NCI-H748 treated with DMSO at 0.1 percent for 48 hours (cell line): ENCODE measurements at regions not wholly inside any gene's neighbourhood (a gene's known extent, or its start where the extent isn't known, plus 50 kb on each side); places are given as distances from the start of the nearest gene placed in this dataset.

Experiments
- DNase-seq: peaks from one replicate; lab custom pipeline; 2025; lab: John Stamatoyannopoulos, UW

DNA sequence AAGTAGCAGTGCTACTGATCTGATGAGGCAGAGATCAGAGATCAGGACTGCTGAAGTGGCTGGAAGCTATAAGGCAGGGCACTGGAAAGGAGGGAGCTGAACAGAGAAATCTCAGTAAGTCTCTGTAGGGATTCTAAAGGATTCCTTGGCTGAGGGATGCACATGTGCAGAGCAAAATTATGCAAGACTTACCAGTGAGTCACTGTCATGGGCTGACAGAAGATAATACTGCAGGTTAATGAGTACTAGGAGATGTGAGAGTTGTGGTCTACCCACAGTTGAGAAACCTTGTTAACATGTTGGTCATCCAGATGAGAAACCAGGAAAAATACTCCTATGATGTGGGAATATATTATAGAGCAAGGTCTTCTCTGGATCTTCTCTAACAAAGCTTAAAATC, 378.1 kb downstream of the HAPSTR1 start:
- DNase-seq = no peak

- no peak for DNase-seq
Measured at GRCh38 chr16:9476744-9477143, 385.3 kb downstream of the HAPSTR1 start.

DNA sequence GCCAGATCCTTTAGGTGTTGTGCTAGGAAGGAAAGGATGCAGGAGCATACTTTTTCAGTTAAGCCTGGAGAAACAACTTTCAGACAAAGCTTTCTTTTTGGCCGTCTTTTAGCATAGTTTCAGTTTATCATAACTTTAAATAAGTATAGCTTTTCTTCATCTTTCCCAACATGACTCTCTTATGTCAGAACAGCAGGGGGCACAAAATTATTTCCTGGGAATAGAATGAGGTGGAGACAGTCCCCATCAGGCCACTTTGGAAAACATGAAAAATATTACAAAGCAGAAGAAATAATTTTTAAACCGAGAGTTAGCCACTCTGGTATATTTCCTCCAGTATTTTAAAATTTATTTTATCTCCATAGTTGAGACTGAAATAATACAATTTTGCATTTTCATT, 387.6 kb downstream of the HAPSTR1 start:
- no peak for DNase-seq

DNA sequence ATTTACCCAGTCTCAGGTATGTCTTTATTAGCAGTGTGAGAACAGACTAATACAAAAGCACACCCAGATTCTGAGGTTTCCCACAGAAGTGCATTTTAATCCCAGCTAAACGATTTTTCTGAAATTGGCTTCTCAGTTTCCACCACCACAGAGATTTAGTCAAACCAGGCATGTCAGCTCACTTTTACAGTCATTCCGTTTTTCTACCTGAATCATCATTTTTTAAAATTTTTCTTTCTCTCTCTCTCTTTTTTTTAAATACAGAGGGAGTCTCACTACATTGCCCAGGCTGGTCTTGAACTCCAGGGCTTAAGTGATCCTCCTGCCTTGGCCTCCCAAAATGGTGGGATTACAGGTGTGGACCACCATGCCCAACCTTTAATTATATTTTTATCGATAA, 389.1 kb downstream of the HAPSTR1 start:
- no peak for DNase-seq

DNA sequence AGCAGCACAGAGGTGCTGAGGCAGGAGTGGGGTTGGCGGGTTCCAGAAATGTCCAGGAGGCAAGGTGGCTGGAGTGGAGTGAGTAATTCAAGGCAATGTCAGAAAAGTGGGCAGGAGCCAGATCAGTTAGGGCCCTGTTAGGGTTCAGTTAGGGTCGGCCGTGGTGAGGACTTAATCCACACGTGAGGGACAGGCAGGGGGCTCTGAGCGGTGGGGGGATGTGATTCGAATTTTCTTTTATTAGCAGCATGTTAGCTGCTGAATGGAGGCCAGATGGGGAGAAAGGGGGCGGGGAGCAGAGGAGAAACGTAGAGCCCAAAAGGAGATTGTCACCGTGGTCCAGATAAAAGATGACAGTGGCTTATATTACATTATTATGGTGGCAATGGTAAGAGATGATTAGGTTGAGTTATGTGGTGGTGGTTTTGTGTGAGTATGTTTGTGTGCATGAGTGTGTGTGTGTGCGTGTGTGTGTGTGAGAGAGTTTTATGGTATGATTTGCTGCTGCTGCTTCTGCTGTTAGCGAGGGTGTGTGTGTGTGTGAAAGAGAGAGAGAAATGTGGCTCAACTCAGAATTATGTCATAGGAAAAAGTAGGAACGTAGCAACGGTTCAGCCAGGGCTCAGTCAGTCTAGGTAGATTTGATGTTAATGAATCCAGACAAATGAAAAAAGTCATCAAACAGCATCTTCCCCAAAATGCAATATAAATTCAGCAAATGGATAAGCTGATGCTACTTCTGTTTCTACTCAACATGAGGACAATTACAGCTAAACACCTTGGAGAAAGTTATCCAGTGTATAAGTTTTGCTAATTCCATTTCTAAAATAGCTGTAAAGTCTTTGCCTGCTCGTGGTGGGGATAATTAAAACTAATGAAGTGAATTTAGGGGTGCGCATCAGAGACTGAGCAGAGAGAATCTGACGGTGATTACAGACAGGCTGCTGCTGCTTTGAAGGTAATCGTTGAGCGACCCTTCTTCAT, 390.6 kb downstream of the HAPSTR1 start:
- DNase-seq = no peak

DNA sequence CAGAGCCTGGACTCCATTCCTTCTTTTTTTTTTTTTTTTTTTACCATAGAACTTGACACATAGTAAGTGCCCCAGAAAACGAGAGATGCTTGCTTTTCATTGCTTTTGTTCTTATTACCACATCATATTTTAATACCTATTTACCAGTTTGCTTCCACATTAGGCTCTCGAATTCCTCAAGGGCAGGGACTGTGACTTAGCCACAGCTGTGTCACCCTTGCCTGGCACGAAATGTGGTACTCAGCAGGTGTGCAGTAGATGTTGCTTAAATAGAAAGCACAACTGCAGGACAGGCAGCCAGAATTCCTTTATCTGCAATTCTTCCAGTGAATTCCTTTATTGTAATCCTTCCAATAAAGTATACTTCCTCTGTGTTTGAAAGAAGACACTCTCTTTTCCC, 393.0 kb downstream of the HAPSTR1 start:
- no peak for DNase-seq

- no peak for DNase-seq
Measured at GRCh38 chr16:9484881-9485280, 393.4 kb downstream of the HAPSTR1 start.

DNA sequence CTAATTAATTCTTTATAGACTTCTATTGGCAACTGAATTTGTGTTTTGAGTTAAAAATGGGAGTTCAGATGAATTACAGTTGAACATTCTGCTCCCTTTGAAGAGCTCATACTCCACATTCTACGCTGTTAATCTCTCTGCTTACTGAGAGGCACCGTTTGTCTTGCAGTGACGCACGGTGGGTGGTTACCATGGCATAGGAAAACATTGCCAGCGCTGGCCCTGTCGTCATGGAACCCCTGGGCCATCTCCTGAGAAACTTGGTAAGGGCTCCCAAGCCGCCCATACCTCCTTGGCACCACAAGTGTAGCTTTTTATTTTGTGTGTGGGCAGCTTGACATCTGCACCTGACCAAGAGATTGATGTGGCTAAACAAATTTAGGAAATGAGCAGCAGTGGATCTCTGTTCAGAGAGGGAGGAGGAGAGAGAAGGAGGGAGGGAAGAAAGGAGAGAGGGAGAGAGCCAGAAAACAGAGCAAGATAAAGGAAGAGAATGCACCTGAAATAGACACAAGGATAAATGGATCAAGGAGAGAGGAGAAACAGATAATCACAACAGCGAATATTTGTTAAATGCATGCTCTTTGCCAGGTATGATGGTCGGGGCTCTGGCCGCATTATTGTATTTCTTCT, 398.5 kb downstream of the HAPSTR1 start:
- no peak for DNase-seq

DNA sequence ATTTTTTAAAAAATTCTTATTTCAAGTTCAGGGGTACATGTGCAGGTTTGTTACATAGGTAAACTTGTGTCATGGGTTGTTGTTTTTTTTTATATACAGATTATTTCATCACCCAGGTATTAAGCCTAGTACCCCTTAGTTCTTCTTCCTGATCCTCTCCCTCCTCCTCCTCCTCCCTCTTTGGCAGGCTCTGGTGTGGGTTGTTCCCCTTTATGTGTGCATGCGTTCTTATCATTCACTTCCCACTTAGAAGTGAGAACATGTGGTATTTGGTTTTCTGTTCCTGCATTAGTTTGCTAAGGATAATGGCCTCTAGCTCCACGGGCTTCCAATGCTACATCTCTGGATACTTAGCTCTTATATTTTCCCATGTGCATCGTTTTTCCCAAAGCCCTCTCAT, 404.4 kb downstream of the HAPSTR1 start:
- no peak for DNase-seq

DNA sequence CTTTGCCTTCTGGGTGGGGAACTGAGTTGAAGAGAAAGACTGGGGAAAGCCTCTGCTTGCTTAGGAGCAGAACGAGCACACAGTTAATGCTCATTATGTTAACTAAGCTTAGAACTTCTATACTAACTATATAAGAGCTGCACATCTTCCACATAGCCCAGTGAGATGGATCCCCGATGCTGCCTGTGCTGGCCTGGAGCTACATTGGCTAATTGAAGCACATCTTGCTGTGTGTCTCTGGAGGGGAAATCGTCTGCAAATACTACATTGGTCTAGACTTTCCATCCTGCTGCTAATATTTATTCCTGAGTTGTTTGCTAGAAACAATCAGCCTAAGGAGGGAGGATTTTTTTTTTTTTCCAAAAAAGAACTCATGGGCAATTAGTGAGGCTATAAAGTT, 406.3 kb downstream of the HAPSTR1 start:
- DNase-seq = no peak

DNA sequence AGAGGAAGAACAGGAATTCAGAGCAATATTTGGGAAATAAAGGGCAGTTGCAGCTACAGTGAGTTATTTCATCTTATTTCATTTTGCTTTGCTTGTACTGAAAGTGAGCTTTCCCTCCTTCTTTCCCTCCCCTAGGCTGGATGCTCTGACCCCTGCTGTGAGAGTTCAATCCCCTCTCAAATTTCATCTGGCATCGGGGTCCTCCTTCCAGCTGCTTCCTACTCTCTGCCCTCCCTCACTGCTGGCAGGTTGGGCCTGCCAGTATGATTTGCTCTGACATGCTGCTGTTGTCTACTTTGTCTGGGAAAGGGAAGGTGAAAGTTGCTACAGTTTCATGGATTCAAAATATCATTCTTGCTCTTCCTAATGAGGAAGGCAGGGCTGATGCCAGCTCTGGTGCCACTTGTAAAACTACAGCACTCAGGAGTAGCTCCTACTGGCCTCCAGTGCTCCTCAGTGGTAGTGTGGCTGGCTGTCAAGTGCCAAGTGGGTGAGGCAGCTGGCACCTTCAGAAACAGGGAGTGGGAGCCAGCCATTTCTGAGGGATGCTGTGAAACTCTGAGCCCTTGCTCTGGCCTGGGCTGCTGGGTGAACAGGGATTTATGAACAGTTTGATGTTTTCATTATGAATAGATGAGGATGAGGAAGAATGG, 408.6 kb downstream of the HAPSTR1 start:
- DNase-seq = no peak

DNA sequence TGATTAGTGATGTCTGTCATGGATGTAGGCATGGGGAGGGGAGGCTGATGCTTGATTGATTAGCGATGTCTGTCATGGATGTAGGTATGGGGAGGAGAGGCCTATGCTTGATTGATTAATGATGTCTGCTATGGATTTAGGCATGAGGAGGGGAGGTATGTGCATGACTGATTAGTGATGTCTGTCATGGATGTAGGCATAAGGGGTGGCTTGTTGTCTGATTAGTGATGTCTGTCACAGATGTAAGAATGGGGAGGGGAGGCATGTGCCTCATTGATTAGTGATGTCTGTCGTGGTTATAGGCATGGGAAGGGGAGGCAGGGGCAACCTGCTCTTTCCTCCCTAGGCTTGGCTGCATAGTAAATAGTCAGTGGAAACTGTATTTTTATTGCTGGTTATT, 409.4 kb downstream of the HAPSTR1 start:
- no peak for DNase-seq

- DNase-seq = no peak
Measured at GRCh38 chr16:9503251-9503984, 412.0 kb downstream of the HAPSTR1 start.

- no peak for DNase-seq
Measured at GRCh38 chr16:9508328-9508936, 417.0 kb downstream of the HAPSTR1 start.

DNA sequence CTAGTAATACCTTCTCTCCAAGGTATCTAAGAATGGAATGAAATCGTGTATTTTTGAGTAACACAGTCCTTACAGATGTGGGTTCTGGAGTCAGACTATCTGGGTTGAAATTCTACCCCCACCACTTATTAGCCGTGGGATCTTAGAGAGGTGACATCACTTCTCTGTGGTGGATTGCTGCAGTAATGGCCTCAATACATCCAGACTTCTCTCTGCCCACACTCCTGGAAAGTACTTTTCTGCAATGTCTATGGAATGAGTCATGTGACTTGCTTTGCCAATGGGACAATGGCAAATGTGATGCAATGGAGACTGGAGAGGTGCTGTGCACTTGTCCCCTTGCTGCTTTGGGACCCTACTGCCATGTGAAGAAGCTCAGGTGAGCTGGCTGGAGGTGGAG, 418.2 kb downstream of the HAPSTR1 start:
- no peak for DNase-seq

GRCh38 chr16:9511389-9511788, 419.9 kb downstream of the HAPSTR1 start:
- no peak for DNase-seq

- no peak for DNase-seq
Measured at GRCh38 chr16:9516444-9516843, 425.0 kb downstream of the HAPSTR1 start.

GRCh38 chr16:9518051-9518450, 426.6 kb downstream of the HAPSTR1 start:
- no peak for DNase-seq

- DNase-seq = no peak
Measured at GRCh38 chr16:9518581-9518980, 427.1 kb downstream of the HAPSTR1 start.

GRCh38 chr16:9521749-9522370, 430.4 kb downstream of the HAPSTR1 start:
- no peak for DNase-seq

- DNase-seq = no peak
Measured at GRCh38 chr16:9522614-9523013, 431.2 kb downstream of the HAPSTR1 start.
